Caco-2 (cell line): ENCODE measurements at regions not wholly inside any gene's neighbourhood (a gene's known extent, or its start where the extent isn't known, plus 50 kb on each side); places are given as distances from the start of the nearest gene placed in this dataset.
"Not testable (repeated sequence)": the region's sequence is repeated elsewhere in the genome, so short reads cannot be mapped to it uniquely, and the experiment has no call there.

ENCODE experiments used
- BruUV-seq: library from RNA; stranded (reverse); fragments of 400-500 nt; replicated peaks from 2 replicates; lab custom pipeline; 2021; lab: Mats Ljungman, UMichigan
- CTCF ChIA-PET: fragments of 300-600 bp; sonication (Branson Sonifier 250); formaldehyde crosslinking; loops from one replicate; lab custom pipeline; 2022; ENCODE audit warnings: antibody characterized with exemption; lab: Charles Lee
- POLR2A ChIA-PET: fragments of 300-600 bp; sonication (Branson Sonifier 250); formaldehyde crosslinking; loops from one replicate; lab custom pipeline; 2022; ENCODE audit warnings: antibody characterized with exemption; lab: Charles Lee
- DNase-seq, 2 experiments: peaks; one replicate each; pipeline versions ENCODE4 v3.0.0 to v3.0.0-alpha.2; 2020 to 2022
- H3K27me3 ChIP-seq: replicated peaks from 2 replicates; pipeline ENCODE4 v1.6.0; 2011; ENCODE audit warnings: low read length; ENCODE audit not compliant: control insufficient read depth, insufficient read depth
- H3K36me3 ChIP-seq: 2 replicates; pipeline ENCODE4 v1.5.1; 2011; ENCODE audit warnings: low read length; ENCODE audit not compliant: control insufficient read depth, insufficient read depth
- H3K4me1 ChIP-seq: fragments of 250-450 bp; sonication (Bioruptor Pico); 2 replicates; pipeline ENCODE4 v1.5.1; 2020; ENCODE audit warnings: mild to moderate bottlenecking
- H3K4me3 ChIP-seq: 2 replicates; pipeline ENCODE4 v1.5.1; 2011; ENCODE audit warnings: low read depth, mild to moderate bottlenecking, control low read depth, low read length
- H3K9me3 ChIP-seq: fragments of 250-450 bp; sonication (Bioruptor Pico); 2 replicates; pipeline ENCODE4 v1.5.1; 2020; ENCODE audit warnings: mild to moderate bottlenecking, moderate library complexity
- H3K27ac Mint-ChIP-seq: one replicate; pipeline ENCODE4 v1.8.0; 2022; ENCODE audit warnings: mixed read lengths; ENCODE audit not compliant: unreplicated experiment
- H3K27me3 Mint-ChIP-seq: one replicate; pipeline ENCODE4 v1.8.0; 2022; ENCODE audit warnings: mixed read lengths; ENCODE audit not compliant: insufficient read depth, unreplicated experiment
- H3K36me3 Mint-ChIP-seq: one replicate; pipeline ENCODE4 v1.8.0; 2022; ENCODE audit warnings: mild to moderate bottlenecking, mixed read lengths; ENCODE audit not compliant: insufficient read depth, unreplicated experiment
- H3K4me1 Mint-ChIP-seq: one replicate; pipeline ENCODE4 v1.8.0; 2022; ENCODE audit warnings: low read depth, mixed read lengths; ENCODE audit not compliant: unreplicated experiment
- H3K4me3 Mint-ChIP-seq: one replicate; pipeline ENCODE4 v1.8.0; 2022; ENCODE audit warnings: mild to moderate bottlenecking, moderate library complexity, mixed read lengths; ENCODE audit not compliant: unreplicated experiment
- H3K9me3 Mint-ChIP-seq: one replicate; pipeline ENCODE4 v1.8.0; 2022; ENCODE audit warnings: mixed read lengths; ENCODE audit not compliant: unreplicated experiment
- CTCF ChIP-seq, 2 experiments: fragments of 200-600 bp in 1 of 2; IDR thresholded peaks; 1 replicate in 1 of 2; 2 replicates in 1 of 2; pipeline versions ENCODE4 v1.5.1 to v1.8.0; 2011 to 2022; ENCODE audit warnings: antibody characterized with exemption in 1 of 2, control low read depth in 1 of 2, inconsistent platforms in 1 of 2, low read depth in 1 of 2, low read length in 1 of 2, mild to moderate bottlenecking in 1 of 2, moderate library complexity in 1 of 2; ENCODE audit not compliant: insufficient read depth in 1 of 2, severe bottlenecking in 1 of 2, unreplicated experiment in 1 of 2
- intact Hi-C: fragments of 100-400 bp; cut with micrococcal nuclease; formaldehyde crosslinking; loops from one replicate; pipeline ENCODE4 v1.10.0; 2022; ENCODE audit not compliant: unreplicated experiment

- H3K27me3 Mint-ChIP-seq = peaks cover 30% of the 10 kb centered on the region
- no peak for TF ChIP-seq CTCF (IDR thresholded peaks at IDR 0.05; ENCODE audit: insufficient read depth in 1 of 2, low read depth in 1 of 2, low read length in 1 of 2, severe bottlenecking in 1 of 2, unreplicated experiment in 1 of 2)
- H3K4me1 Mint-ChIP-seq = no peaks in the 10 kb centered on the region
- CTCF ChIA-PET = no interaction called here
- intact Hi-C loops = no loop called here
- POLR2A ChIA-PET = no interaction called here
- H3K27ac Mint-ChIP-seq = no peak overlapping the region
- H3K9me3 Mint-ChIP-seq = peaks cover 6% of the 10 kb centered on the region
- no peaks in the 10 kb centered on the region for H3K9me3 ChIP-seq
- no peaks in the 10 kb centered on the region for H3K36me3 Mint-ChIP-seq
- no peak for DNase-seq
- H3K4me1 ChIP-seq = no peaks in the 10 kb centered on the region
- H3K27me3 ChIP-seq = no peaks in the 10 kb centered on the region
- H3K36me3 ChIP-seq = no peaks in the 10 kb centered on the region
- no TSS peak for BruUV-seq
- no peak overlapping the region for H3K4me3 Mint-ChIP-seq
- H3K4me3 ChIP-seq = no peak overlapping the region
These were observed 232.8 kb downstream of the CDH26 start for GRCh38 chr20:60191014-60191413.

- Histone ChIP-seq H3K36me3 (no peaks in the 10 kb centered on the region), H3K4me3 (no peak overlapping the region), H3K27me3 (no peaks in the 10 kb centered on the region), H3K9me3 (no peaks in the 10 kb centered on the region), H3K4me1 (no peaks in the 10 kb centered on the region)
- TF ChIP-seq CTCF (IDR thresholded peaks at IDR 0.05; ENCODE audit: insufficient read depth in 1 of 2, low read depth in 1 of 2, low read length in 1 of 2, severe bottlenecking in 1 of 2, unreplicated experiment in 1 of 2) = no peak
- CTCF ChIA-PET = interaction anchor here (0.7 kb wide), 1 partner anchor 24 kb away, joined by 3 read pairs; no protein-coding TSS in a partner anchor
- Mint-ChIP-seq H3K27ac (no peak overlapping the region), H3K4me3 (no peak overlapping the region), H3K27me3 (peaks cover 26% of the 10 kb centered on the region), H3K36me3 (no peaks in the 10 kb centered on the region), H3K9me3 (peaks cover 8% of the 10 kb centered on the region), H3K4me1 (no peaks in the 10 kb centered on the region)
- BruUV-seq = no TSS peak
- no peak for DNase-seq
- POLR2A ChIA-PET = no interaction called here
- intact Hi-C loops = no loop called here
These were observed 234.1 kb downstream of the CDH26 start for GRCh38 chr20:60192326-60192725.

- H3K4me3 Mint-ChIP-seq, H3K27ac Mint-ChIP-seq, BruUV-seq, H3K27me3 ChIP-seq, H3K4me3 ChIP-seq, H3K4me1 Mint-ChIP-seq, H3K36me3 Mint-ChIP-seq, H3K36me3 ChIP-seq, POLR2A ChIA-PET, DNase-seq, H3K9me3 ChIP-seq, H3K4me1 ChIP-seq, CTCF ChIA-PET, intact Hi-C loops, H3K9me3 Mint-ChIP-seq: not testable (repeated sequence)
- H3K27me3 Mint-ChIP-seq = peaks cover 12% of the 10 kb centered on the region
These were observed 240.9 kb downstream of the CDH26 start for GRCh38 chr20:60199132-60199531.

- Histone ChIP-seq H3K4me1 (no peaks in the 10 kb centered on the region), H3K4me3 (no peak overlapping the region), H3K36me3 (no peaks in the 10 kb centered on the region), H3K27me3 (no peaks in the 10 kb centered on the region), H3K9me3 (no peaks in the 10 kb centered on the region)
- peaks cover 12% of the 10 kb centered on the region for H3K27me3 Mint-ChIP-seq
- H3K4me1 Mint-ChIP-seq = peaks cover 7% of the 10 kb centered on the region
- POLR2A ChIA-PET = no interaction called here
- no peak overlapping the region for H3K4me3 Mint-ChIP-seq
- peaks cover 8% of the 10 kb centered on the region for H3K9me3 Mint-ChIP-seq
- CTCF ChIA-PET = no interaction called here
- intact Hi-C loops = no loop called here
- TF ChIP-seq CTCF (IDR thresholded peaks at IDR 0.05; ENCODE audit: insufficient read depth in 1 of 2, low read depth in 1 of 2, low read length in 1 of 2, severe bottlenecking in 1 of 2, unreplicated experiment in 1 of 2) = no peak
- no TSS peak for BruUV-seq
- no peak for DNase-seq
- no peak overlapping the region for H3K27ac Mint-ChIP-seq
- no peaks in the 10 kb centered on the region for H3K36me3 Mint-ChIP-seq
These were observed 241.6 kb downstream of the CDH26 start for GRCh38 chr20:60199866-60200265.
